ENCODE measurements at regions not wholly inside any gene's neighbourhood (a gene's known extent, or its start where the extent isn't known, plus 50 kb on each side); places are given as distances from the start of the nearest gene placed in this dataset.

DNA sequence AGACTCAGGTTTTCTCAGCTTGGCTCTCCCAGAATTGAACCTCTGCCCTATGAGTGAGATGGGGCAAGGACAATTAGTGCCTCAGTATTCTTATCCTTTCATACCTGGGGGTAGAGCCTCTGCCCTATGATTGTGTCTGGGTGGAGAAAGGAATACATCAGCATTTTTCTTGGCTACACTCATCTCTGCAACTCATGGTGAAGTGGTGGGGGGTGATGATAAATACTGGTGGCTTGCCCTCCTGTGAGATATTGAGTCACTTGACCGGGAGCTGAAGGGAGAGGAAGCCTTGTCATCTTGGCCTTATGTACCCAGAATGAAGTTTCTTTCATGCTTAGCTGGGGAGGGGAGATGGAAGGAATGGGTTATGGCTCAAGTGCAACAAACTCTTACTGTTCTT is 71.3 kb upstream of the ENOX2 start:
- TF ChIP-seq, protein P1, sequence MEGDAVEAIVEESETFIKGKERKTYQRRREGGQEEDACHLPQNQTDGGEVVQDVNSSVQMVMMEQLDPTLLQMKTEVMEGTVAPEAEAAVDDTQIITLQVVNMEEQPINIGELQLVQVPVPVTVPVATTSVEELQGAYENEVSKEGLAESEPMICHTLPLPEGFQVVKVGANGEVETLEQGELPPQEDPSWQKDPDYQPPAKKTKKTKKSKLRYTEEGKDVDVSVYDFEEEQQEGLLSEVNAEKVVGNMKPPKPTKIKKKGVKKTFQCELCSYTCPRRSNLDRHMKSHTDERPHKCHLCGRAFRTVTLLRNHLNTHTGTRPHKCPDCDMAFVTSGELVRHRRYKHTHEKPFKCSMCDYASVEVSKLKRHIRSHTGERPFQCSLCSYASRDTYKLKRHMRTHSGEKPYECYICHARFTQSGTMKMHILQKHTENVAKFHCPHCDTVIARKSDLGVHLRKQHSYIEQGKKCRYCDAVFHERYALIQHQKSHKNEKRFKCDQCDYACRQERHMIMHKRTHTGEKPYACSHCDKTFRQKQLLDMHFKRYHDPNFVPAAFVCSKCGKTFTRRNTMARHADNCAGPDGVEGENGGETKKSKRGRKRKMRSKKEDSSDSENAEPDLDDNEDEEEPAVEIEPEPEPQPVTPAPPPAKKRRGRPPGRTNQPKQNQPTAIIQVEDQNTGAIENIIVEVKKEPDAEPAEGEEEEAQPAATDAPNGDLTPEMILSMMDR (conservative IDR thresholded peaks at IDR 0.05 in 1 of 2, IDR thresholded peaks at IDR 0.05 in 1 of 2; ENCODE audit: low read depth in 1 of 2, low read length in 2 of 2), result no peak
- TF ChIP-seq EZH2 (IDR thresholded peaks at IDR 0.05; ENCODE audit: low read length, missing control alignments), result no peak
